A204.1 (cell line): ENCODE measurements at regions not wholly inside any gene's neighbourhood (a gene's known extent, or its start where the extent isn't known, plus 50 kb on each side); places are given as distances from the start of the nearest gene placed in this dataset.

Source experiments
- FAIRE-seq: peaks from 2 replicates; lab custom pipeline; 2012; peaks lifted over from hg19 to GRCh38; lab: Jason Lieb, UNC

GRCh38 chr3:146832857-146833458 is 227.8 kb upstream of the PLSCR5 start:
- FAIRE-seq, result no peak

- no peak for FAIRE-seq
Observed at GRCh38 chr3:146831659-146832058, 226.5 kb upstream of the PLSCR5 start.

GRCh38 chr3:146830231-146830630 is 225.1 kb upstream of the PLSCR5 start:
- no peak for FAIRE-seq

DNA sequence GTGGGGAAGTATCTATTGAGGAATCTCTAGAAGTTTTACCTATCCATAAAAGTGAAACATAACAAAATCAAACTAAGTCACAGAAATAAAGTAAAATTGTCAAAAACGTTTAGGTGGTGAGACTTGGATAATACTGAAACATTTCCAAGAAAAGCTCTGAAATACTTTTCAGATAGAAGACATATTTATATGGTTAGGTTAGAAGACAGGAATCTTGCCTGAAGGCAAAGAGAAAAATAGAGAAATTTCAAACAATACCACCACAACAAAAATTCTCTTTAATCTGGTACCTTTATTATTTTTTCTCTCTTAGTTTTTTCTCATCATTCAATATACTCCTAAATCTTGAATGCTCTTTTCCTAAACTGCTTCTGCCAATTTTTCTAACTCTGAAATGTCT is 222.7 kb upstream of the PLSCR5 start:
- no peak for FAIRE-seq

- no peak for FAIRE-seq
Observed at GRCh38 chr3:146823622-146824021, 218.5 kb upstream of the PLSCR5 start.

DNA sequence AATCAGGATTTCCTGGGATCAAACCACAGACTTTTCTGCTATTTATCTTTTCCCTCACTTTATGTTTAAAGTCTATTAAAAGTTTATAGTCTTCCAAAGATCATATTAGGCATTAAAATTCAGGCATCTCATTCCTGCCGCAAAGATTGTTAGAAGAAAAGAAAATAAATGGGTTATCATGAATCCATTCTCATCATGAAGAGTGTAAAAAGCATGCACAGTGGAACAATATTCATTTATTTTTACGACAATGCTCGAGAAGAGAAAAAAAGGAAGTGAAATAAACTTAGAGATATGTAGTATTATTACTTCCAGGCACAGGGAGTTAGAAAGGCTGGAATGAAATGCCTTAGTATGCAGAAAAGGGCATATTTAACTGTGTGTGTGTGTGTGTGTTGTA is 213.7 kb upstream of the PLSCR5 start:
- no peak for FAIRE-seq

- FAIRE-seq, result no peak
Observed at GRCh38 chr3:146818301-146818700, 213.2 kb upstream of the PLSCR5 start.

DNA sequence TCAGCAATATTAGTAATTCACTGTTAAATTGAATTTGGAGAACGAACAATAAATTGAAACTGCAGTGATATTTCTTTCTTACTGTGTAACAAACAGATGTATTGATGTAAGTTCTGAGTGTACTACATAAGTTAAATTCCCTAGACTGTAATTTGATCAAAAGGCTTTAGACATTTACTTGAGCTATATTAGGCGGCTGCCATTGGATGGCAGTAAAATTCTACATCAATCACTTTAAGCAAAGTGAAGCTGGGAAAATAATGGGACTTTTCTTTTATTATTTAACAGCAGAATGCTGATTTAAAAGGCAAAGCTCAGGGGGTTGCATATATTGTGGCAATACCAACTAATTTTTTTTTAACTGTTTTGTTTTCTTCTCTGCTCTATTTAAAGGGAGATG is 212.6 kb upstream of the PLSCR5 start:
- peak; percentile 88 for FAIRE-seq

- no peak for FAIRE-seq
Observed at GRCh38 chr3:146814601-146815315, 209.6 kb upstream of the PLSCR5 start.

DNA sequence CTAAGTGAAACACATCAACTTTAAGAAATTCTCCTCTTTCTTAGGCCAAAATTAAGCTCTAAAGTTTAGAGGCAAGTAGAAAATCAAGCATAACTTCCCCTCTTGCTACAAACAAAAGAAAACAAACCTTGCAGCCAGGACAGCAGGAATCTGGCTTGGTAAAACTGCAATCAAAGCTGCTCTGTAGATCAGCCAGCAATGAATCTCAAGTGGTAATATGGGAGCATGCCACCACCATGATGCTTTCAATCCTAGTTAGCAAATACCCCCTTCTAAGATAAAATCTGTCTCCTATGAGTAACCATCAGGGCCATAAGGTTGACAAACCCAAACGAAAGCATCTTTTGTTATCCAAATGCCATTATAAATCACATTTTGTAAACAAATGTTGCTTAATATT is 208.3 kb upstream of the PLSCR5 start:
- FAIRE-seq, result no peak

DNA sequence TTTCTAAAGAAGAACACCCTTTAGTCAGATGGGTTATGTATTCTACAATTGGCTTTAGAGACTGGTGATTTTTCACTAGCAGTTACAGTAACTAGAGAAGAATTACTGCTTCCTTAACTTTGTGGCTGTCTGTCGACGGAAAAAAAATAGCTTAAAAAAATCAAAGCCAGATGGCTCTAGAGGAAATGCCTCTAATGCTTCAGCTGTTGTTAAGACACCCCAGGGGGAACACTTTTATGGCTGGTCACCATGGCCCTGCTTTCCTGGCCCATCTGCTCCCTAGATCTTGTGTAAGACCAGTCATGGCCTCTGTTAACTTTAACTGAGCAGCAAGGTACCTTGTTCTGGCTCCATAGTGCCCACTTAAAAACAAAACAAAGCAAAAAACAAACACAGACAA is 198.6 kb upstream of the PLSCR5 start:
- FAIRE-seq, result no peak

GRCh38 chr3:146801492-146801891 is 196.3 kb upstream of the PLSCR5 start:
- no peak for FAIRE-seq

DNA sequence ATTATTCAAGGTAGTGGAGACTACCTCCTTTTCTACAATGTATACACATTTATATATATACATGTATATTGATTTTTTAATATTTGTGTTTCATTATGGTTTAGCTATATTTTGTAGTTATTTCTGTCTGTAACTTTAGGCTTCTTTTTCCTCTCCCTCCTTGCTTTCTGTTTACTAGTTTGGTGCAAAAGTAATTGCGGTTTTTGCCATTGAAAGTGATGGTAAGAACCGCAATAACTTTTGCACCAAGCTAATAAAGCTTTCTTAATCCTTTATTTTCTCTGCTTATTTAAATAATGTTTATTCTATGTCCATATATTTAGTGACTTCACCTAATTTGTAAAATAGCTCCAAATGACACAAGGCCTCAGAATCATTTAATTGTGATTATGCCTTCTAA is 195.3 kb upstream of the PLSCR5 start:
- FAIRE-seq, result no peak

- no peak for FAIRE-seq
Observed at GRCh38 chr3:146796078-146796477, 190.9 kb upstream of the PLSCR5 start.

DNA sequence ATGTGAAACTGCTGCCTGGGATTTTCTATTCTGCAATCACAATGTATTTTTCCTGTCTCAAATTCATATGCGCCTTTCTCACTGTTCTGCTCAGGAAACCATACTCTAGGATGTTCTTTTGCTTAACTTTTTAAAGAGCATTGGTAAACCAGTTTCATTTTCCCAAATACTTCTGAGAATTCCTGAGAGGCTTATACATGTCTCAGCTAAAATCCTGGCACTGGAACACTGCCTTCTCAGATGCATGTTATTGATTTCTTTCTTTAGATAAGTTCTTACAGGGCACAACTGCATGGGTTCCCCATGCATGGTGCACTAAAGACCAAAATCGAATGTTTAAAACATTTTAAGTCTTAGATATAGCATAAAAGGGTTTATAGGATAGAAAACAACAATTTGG is 178.3 kb upstream of the PLSCR5 start:
- no peak for FAIRE-seq

DNA sequence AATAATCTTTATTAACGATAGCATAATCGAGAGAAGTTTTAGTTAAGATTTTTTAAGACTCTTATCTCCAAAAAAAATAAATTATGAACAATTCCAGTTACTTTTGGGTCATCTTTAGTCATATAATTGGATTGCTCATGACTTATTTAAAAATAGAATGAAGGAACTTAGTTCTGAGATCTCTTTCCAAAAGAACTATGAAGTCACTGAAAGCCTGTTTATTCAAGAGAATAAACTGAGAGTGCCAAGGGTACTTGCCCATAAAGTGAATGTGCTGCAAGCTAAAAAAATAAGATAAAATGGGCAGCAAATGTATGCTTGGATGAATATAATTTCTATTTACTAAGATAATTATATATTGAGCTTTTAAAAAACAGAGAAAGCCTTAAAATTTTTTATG is 176.5 kb upstream of the PLSCR5 start:
- FAIRE-seq, result no peak

- no peak for FAIRE-seq
Observed at GRCh38 chr3:146781059-146781458, 175.9 kb upstream of the PLSCR5 start.

DNA sequence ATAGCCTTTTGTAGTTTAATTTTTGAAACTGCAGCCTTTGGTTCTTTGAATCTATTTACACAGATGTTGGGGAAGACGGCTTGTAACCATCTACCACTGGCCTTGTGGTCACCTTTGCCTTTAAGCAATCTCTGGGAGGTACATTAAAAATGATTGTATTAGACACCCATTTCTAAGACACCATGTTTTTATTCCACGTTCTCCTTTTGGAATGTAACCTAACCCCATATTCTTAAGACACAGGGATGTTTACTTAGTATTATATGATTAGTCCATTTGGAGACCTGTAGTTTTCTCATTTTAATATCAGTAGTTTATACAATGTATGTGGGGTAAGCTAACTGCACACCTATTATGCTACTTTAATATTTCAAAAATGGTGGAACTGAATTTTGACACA is 175.1 kb upstream of the PLSCR5 start:
- no peak for FAIRE-seq

GRCh38 chr3:146777941-146778340 is 172.8 kb upstream of the PLSCR5 start:
- no peak for FAIRE-seq

DNA sequence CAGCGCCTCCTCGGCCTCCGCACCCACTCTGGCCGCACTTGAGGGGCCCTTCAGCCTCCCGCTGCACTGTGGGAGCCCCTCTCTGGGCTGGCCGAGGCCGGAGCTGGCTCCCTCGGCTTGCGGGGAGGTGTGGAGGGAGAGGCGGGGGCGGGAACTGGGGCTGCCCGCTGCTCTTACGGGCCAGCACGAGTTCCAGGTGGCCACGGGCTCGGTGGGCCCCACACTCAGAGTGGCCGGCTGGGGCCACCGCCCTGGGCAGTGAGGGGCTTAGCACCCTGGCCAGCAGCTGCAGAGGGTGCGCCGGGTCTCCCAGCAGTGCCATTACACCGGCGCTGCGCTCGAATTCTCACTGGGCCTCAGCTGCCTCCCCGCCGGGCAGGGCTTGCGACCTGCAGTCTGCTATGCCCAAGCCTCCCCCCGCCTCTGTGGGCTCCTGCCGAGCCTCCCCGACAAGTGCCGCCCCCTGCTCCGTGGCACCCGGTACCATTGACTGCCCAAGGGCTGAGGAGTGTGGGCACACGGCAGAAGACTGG is 167.1 kb upstream of the PLSCR5 start:
- no peak for FAIRE-seq

- no peak for FAIRE-seq
Observed at GRCh38 chr3:146770881-146771280, 165.7 kb upstream of the PLSCR5 start.

GRCh38 chr3:146770301-146770700 is 165.2 kb upstream of the PLSCR5 start:
- FAIRE-seq, result no peak

DNA sequence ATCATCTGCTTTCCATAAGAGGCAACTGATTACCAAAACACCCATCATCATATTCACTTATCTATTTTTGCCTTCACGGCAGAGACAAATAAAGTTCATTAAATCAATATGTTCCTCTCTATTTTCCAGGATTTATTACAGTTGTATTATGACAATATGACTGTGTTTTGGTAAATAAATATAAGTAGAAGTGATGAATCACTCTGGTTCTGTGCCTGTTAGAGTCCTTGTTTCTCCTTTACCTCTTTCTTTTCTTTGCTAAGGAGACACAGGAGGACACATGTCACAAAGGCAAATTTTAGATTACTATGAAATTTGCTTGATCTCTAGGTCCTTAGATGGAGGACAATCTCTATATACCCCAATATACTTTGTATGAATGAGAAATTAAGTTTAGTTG is 152.6 kb upstream of the PLSCR5 start:
- FAIRE-seq, result no peak

GRCh38 chr3:146750196-146750595 is 145.1 kb upstream of the PLSCR5 start:
- no peak for FAIRE-seq
